ENCODE measurements at regions not wholly inside any gene's neighbourhood (a gene's known extent, or its start where the extent isn't known, plus 50 kb on each side); places are given as distances from the start of the nearest gene placed in this dataset.

DNA sequence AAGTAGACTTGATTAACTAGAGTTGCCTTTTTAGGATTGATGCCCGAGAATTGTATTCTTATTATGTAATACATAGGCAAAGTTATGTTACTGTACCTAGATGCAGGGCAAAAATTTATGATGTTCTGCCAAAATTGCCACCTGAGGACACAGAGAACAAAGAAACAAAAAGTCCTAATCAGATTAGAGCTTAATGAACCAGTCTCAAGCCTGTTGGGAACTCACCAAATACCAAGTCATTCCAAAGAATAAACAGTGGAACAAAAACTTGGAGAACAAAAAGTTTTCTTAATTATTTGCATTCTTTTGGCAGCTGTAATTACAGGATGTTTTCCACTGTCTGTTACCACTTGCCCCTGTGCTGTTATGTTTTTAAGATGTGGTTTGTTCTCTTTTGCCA, 154.7 kb upstream of the SGK1 start:
- ATAC-seq (no peak), DNase-seq (no peak)
- H3K4me1 Mint-ChIP-seq = peaks cover 4% of the 10 kb centered on the region
- H3K27me3 Mint-ChIP-seq = peaks cover under 1% of the 10 kb centered on the region
- no peak overlapping the region for H3K27ac Mint-ChIP-seq
- no peak overlapping the region for H3K4me3 Mint-ChIP-seq
- no peaks in the 10 kb centered on the region for H3K36me3 Mint-ChIP-seq (ENCODE audit: low read depth)
- no peaks in the 10 kb centered on the region for H3K9me3 ChIP-seq (ENCODE audit: control insufficient read depth, low read length, poor library complexity, severe bottlenecking)

DNA sequence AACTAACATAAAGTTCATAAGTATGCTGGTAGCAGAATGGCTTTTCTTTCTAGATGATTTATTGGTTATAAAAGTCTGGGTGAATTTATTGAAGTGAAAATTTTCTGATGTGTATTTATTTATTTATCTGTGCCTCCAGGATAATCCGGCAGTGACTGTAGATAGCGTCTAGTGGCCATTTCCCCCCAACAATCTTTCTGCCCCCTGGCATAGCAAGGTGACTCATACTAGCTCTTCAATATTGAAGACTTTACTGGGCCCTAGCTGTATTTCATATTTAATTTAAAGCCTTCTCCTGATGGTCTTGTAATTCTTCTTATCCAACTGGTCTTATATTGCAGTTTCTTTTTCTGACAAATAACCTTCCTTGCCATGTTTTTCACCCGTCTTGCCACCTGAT, 154.1 kb upstream of the SGK1 start:
- H3K4me1 Mint-ChIP-seq = peaks cover 4% of the 10 kb centered on the region
- no peak overlapping the region for H3K4me3 Mint-ChIP-seq
- H3K9me3 ChIP-seq (ENCODE audit: control insufficient read depth, low read length, poor library complexity, severe bottlenecking) = no peaks in the 10 kb centered on the region
- H3K27ac Mint-ChIP-seq = no peak overlapping the region
- no peaks in the 10 kb centered on the region for H3K27me3 Mint-ChIP-seq
- DNase-seq (no peak), ATAC-seq (no peak)
- H3K36me3 Mint-ChIP-seq (ENCODE audit: low read depth) = no peaks in the 10 kb centered on the region

DNA sequence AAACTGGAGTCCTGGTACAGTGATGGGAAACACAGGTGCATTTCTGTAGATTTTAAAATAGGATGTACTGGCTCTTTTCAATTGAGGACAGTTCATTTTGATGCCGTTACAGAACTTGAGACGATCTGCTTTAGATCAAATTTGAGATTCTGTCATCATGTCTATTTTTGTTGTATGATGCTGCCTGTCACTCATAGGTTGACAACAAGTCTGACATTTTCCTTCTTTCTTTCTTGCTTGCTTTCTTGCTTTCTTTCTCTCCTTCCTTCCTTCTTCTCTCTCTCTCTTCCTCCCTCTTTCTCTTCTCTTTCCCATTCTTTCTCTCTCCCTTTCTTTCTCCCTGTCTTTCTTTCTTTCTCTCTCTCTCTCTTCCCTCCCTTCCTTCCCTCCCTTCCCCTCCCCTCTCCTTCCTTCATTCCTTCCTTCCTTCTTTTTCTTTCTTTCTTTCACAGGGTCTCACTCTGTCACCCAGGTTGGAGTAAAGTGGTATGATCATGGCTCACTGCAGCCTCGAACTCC, 152.6 kb upstream of the SGK1 start:
- Mint-ChIP-seq H3K4me1 (peaks cover 4% of the 10 kb centered on the region), H3K36me3 (ENCODE audit: low read depth) (no peaks in the 10 kb centered on the region), H3K27me3 (no peaks in the 10 kb centered on the region), H3K27ac (no peak overlapping the region), H3K4me3 (no peak overlapping the region)
- H3K9me3 ChIP-seq (ENCODE audit: control insufficient read depth, low read length, poor library complexity, severe bottlenecking) = no peaks in the 10 kb centered on the region
- DNase-seq = no peak
- ATAC-seq = no peak

DNA sequence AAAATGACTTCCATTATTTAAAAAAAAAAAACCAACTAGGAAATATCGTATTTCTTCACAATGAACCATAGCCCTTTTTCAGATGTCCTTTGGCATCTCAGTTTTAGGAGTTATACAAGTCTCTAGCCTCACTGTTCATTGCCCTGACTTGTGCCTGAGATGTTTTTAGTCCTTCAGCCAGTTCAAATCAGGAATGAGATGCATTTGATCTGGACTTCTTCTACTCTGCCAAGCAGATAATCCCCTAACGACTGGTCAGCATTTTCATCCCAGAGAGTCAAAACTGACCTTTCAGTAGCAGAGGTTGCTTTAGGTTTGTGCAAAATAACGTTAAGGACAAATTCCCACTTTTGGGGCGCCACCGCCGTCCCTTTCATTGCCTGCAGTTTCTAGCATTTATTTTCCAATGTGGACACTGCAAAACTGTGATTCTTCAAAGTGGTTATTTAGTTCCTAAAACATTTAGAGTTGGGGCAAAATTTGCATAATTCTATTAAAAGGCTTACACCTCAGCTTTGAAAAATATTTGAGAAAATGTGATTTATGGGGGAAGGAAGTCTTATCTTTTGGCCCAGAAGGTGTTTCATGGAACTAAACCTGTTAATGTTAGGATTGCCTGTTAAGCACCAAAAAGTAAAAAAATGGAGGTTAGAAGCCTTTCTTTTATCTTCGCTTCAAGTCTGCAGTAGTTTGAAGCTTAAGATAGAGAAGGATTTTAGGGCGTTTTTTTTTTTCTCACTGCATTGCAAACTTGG, 152.0 kb upstream of the SGK1 start:
- no peak overlapping the region for H3K27ac Mint-ChIP-seq
- H3K9me3 ChIP-seq (ENCODE audit: control insufficient read depth, low read length, poor library complexity, severe bottlenecking) = no peaks in the 10 kb centered on the region
- H3K27me3 Mint-ChIP-seq = no peaks in the 10 kb centered on the region
- no peaks in the 10 kb centered on the region for H3K36me3 Mint-ChIP-seq (ENCODE audit: low read depth)
- peaks cover 4% of the 10 kb centered on the region for H3K4me1 Mint-ChIP-seq
- H3K4me3 Mint-ChIP-seq = no peak overlapping the region
- DNase-seq (no peak), ATAC-seq (no peak)

DNA sequence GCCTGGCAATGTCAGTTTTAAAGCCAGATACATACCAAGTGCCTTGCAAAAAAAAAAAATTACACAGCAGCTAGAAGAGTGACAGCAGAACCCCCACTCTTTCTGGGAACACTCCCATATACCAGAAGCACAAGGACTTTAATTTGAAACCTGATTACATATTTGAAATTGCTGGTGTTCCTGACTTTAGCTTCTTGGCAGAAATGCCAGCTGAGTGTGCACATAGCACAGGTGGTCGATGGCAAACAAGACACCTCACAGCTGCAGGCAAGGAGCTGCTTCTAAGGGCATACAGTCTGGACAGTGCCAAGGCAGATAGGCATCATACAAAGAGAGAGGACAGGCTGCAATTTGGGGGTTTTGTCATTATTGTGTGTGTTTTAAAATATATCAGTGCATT, 150.7 kb upstream of the SGK1 start:
- Mint-ChIP-seq H3K4me1 (peaks cover 4% of the 10 kb centered on the region), H3K36me3 (ENCODE audit: low read depth) (no peaks in the 10 kb centered on the region), H3K4me3 (no peak overlapping the region), H3K27me3 (no peaks in the 10 kb centered on the region), H3K27ac (no peak overlapping the region)
- no peak for ATAC-seq
- no peaks in the 10 kb centered on the region for H3K9me3 ChIP-seq (ENCODE audit: control insufficient read depth, low read length, poor library complexity, severe bottlenecking)
- DNase-seq = no peak

DNA sequence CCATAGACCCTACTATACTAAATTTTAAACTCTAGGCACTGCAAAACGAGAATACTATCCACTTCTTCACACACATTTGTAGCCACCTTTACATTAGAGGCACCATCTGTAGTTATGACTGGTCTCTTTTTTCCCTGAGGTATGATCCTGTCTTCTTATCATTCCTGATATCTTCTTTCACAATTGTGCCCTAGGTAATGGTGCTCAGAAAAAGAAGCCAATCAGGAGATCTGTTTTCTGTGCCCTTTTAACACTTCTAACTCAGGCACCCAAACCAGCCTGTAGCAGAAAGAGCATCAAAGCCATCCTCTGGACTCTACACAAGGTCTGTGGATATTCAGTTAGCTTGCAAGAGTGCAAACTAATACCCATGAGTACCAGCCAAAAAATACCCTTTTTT, 149.7 kb upstream of the SGK1 start:
- DNase-seq (no peak), ATAC-seq (no peak)
- Mint-ChIP-seq H3K27me3 (no peaks in the 10 kb centered on the region), H3K27ac (no peak overlapping the region), H3K36me3 (ENCODE audit: low read depth) (no peaks in the 10 kb centered on the region), H3K4me3 (no peak overlapping the region), H3K4me1 (peaks cover 4% of the 10 kb centered on the region)
- H3K9me3 ChIP-seq (ENCODE audit: control insufficient read depth, low read length, poor library complexity, severe bottlenecking) = no peaks in the 10 kb centered on the region

DNA sequence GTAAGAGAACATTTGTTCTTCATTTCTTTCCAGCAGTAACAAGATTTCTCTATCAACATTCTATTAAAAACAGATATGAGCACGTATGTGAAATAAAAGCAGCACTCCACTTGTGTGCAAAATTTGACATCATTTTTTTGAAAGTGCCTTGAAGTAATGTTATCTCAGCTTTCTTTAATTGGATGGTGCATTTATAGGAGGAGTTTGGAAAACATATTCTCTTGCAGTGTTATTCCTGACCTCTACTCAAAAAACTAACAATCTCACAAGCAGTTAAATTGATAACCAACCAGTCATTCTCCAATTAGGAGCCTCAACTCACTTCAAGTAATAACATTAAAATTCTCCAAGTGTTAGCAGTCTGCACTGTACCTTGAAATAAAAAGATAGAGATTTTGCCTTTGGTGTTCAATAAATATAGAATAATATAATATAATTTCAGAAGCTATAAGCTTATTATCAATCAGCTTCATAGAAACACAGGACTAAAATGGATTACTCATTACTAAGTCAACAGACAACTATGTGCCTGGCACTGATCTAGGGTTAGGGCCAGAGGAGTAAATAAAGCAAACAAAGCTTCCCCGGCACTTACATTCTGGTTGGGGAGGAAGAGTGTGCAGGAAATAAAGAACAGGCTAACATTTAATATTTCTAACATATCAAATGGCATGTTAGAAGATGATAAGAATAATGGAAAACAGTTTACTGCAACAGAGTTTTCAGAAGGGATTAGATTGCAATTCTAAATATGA, 149.0 kb upstream of the SGK1 start:
- no peak for DNase-seq
- ATAC-seq = no peak
- H3K27me3 Mint-ChIP-seq = no peaks in the 10 kb centered on the region

DNA sequence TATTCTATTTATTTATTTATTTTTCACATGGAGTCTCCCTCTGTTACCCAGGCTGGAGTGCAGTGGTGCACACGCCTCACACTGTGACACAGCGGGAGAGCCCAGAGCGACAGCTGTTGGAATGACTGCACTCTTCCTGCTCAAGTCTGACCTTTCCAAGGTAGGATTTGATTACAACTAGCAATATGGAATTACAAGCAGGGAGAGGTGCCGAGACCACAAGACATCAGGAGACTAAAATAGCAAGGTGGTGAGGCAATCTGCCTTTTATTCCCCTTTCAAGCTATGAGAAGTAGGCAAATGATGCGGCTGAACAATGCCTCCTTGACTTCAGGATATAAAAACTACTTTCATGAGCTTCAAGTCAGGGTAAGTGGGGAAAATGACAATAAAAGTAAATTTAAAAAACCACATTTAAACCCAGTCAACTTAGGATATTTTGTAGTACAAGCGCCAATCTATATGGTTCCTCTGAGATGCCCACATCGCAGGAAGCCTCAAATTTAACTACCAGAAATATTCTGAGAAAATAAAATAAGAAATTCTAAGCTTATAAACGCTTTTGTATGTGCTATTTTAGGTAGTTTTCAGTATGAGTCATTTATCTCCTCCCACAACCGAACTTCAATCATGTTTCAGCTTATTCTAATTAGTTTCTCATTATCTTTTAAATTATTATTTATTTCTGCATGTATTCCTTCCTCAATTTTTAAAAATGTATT, 146.9 kb upstream of the SGK1 start:
- Mint-ChIP-seq H3K4me1 (no peaks in the 10 kb centered on the region), H3K36me3 (ENCODE audit: low read depth) (no peaks in the 10 kb centered on the region), H3K4me3 (no peak overlapping the region), H3K27ac (no peak overlapping the region), H3K27me3 (no peaks in the 10 kb centered on the region)
- DNase-seq (no peak), ATAC-seq (no peak)
- H3K9me3 ChIP-seq (ENCODE audit: control insufficient read depth, low read length, poor library complexity, severe bottlenecking) = no peaks in the 10 kb centered on the region

More for the DNA sequence above, 149.0 kb upstream of the SGK1 start:
- H3K9me3 ChIP-seq (ENCODE audit: control insufficient read depth, low read length, poor library complexity, severe bottlenecking) = no peaks in the 10 kb centered on the region
- no peak overlapping the region for H3K4me3 Mint-ChIP-seq
- peaks cover 4% of the 10 kb centered on the region for H3K4me1 Mint-ChIP-seq
- no peaks in the 10 kb centered on the region for H3K36me3 Mint-ChIP-seq (ENCODE audit: low read depth)
- no peak overlapping the region for H3K27ac Mint-ChIP-seq

DNA sequence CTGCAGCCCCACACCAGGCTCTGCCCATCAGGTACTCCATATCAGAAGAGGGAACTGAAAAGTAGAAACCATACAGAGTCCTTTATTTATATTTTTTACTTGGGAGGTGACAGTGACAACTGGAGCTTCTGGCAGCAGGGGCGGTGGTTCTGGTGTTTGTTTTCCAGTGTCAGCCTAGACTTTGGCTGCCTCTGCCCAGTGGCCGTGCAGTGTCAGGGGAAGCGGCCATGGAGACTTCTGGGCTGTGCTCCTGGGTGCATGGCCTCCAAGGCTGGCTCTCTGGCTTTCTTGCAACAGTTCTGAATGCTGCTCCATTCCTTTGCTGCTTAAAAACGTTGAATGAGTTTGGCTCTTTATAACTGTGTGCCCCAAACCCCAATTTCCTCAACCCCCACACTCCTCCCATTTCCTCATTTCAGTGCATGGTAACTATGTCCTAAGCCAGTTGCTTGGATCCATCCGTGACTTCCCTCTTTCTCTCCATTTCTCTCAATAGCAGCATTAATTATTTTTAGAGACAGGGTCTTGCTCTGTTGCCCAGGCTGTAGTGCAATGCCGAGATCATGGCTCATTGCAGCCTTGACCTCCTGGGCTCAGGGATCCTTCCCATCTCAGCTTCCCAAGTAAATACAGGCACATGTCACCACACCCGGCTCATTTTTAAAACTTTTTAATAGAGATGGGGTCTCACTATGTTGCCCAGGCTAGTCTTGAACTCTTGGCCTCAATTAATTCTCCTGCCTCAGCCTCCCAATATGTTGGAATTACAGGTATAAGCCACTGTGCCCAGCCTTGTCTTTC, 141.1 kb upstream of the SGK1 start:
- no peaks in the 10 kb centered on the region for H3K36me3 Mint-ChIP-seq (ENCODE audit: low read depth)
- no peak for DNase-seq
- H3K27me3 Mint-ChIP-seq = no peaks in the 10 kb centered on the region
- ATAC-seq = no peak
- H3K27ac Mint-ChIP-seq = no peak overlapping the region
- H3K4me1 Mint-ChIP-seq = peaks cover 2% of the 10 kb centered on the region
- no peaks in the 10 kb centered on the region for H3K9me3 ChIP-seq (ENCODE audit: control insufficient read depth, low read length, poor library complexity, severe bottlenecking)
- H3K4me3 Mint-ChIP-seq = no peak overlapping the region

DNA sequence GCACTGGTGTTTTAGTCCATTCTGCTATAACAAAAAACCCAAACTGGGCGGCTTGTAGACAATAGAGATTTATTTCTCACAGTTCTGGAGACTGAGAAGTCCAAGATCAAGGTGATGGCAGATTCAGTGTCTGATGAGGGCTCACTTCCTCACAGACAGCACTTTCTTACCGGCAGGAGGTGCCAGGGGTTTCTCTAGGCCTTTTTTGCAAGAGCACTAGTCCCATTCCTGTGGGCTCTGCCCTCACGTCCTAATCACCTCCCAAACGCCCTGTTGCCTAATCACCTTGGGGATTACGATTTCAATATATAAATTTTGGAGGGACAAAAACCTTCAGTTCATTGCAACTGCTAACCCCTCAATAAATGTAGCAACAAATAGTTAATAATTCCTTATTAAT, 140.0 kb upstream of the SGK1 start:
- Mint-ChIP-seq H3K4me3 (no peak overlapping the region), H3K4me1 (peaks cover 2% of the 10 kb centered on the region), H3K36me3 (ENCODE audit: low read depth) (no peaks in the 10 kb centered on the region), H3K27ac (no peak overlapping the region), H3K27me3 (no peaks in the 10 kb centered on the region)
- ATAC-seq (no peak), DNase-seq (no peak)
- no peaks in the 10 kb centered on the region for H3K9me3 ChIP-seq (ENCODE audit: control insufficient read depth, low read length, poor library complexity, severe bottlenecking)

DNA sequence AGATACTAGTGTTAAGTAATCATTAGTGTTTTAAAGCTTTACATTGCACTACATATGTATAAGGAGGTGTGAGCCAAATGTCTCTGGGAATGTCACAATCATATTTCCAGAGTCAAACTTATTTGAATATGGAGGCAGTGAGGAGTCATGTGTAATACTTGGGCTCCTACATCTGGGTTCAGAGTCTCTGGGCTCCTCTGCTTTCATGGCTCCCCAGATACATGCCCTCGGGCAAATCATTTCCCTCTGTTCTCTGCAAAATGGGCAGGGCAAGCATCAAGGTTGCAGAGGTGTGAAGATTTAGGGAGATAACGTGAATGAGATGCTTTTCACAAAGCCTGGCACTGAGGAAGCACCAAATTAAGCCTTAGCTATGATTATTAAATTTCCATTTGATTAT, 138.3 kb upstream of the SGK1 start:
- no peak for DNase-seq
- Mint-ChIP-seq H3K4me3 (no peak overlapping the region), H3K27ac (no peak overlapping the region), H3K4me1 (peaks cover 2% of the 10 kb centered on the region), H3K36me3 (ENCODE audit: low read depth) (no peaks in the 10 kb centered on the region), H3K27me3 (no peaks in the 10 kb centered on the region)
- H3K9me3 ChIP-seq (ENCODE audit: control insufficient read depth, low read length, poor library complexity, severe bottlenecking) = no peaks in the 10 kb centered on the region
- ATAC-seq = peak; percentile 64

DNA sequence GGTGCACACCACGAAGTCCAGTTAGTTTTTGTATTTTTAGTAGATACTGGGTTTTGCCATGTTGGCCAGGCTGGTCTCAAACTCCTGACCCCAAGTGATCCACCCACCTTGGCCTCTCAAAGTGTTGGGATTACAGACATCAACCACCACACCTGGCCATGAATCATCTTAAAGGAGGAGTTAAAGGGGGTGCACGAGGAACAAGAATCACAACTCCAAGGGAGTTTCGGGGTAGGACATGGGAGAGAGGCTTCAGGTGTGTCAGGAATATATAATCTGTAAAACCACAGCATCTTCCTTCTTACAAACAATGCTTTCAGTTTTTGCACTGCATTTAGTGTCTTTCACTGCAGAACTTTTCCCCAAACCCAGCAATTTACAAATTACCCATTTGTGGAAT, 137.4 kb upstream of the SGK1 start:
- no peaks in the 10 kb centered on the region for H3K27me3 Mint-ChIP-seq
- ATAC-seq (no peak), DNase-seq (no peak)
- no peaks in the 10 kb centered on the region for H3K36me3 Mint-ChIP-seq (ENCODE audit: low read depth)
- no peak overlapping the region for H3K27ac Mint-ChIP-seq
- peaks cover 2% of the 10 kb centered on the region for H3K4me1 Mint-ChIP-seq
- H3K4me3 Mint-ChIP-seq = no peak overlapping the region
- no peaks in the 10 kb centered on the region for H3K9me3 ChIP-seq (ENCODE audit: control insufficient read depth, low read length, poor library complexity, severe bottlenecking)

DNA sequence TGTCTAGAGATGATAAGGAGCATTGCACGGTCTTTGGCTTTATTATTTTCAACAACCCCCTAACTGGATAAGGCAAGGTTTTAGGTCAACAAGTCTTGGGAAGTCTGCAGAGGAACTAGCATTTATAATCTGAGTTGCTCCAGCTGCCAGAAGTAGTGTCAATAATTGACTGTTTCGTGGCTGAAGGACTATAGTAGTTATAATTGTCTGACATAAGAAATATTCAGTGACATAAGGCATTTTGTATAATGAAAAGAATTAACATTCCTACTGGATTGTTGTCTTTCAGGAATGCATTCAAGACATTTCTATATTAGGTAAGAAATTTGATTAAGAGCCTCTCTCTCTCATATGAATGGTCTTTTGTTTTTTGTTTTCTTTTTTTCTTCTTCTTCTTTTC, 136.9 kb upstream of the SGK1 start:
- ATAC-seq = no peak

More for the DNA sequence above, 136.9 kb upstream of the SGK1 start:
- H3K4me3 Mint-ChIP-seq = no peak overlapping the region
- H3K36me3 Mint-ChIP-seq (ENCODE audit: low read depth) = no peaks in the 10 kb centered on the region
- no peaks in the 10 kb centered on the region for H3K27me3 Mint-ChIP-seq
- H3K9me3 ChIP-seq (ENCODE audit: control insufficient read depth, low read length, poor library complexity, severe bottlenecking) = no peaks in the 10 kb centered on the region
- H3K27ac Mint-ChIP-seq = no peak overlapping the region
- no peak for DNase-seq
- H3K4me1 Mint-ChIP-seq = peaks cover 2% of the 10 kb centered on the region

All from T-helper 17 cell (primary cell).